ENCODE measurements at regions not wholly inside any gene's neighbourhood (a gene's known extent, or its start where the extent isn't known, plus 50 kb on each side); places are given as distances from the start of the nearest gene placed in this dataset.

GRCh38 chr5:167953151-167953798, 338.2 kb upstream of the WWC1 start:
- Histone ChIP-seq H3K4me1 (ENCODE audit: insufficient read depth, low read length) (no peaks in the 10 kb centered on the region), H4K20me1 (ENCODE audit: insufficient read depth, low read length) (no peaks in the 10 kb centered on the region), H3K27me3 (ENCODE audit: control insufficient read depth in 1 of 2, insufficient read depth in 2 of 2, low read length in 2 of 2) (peaks cover 0 to 3% of the 10 kb centered on the region in 2 experiments; a peak in 1 of 5 replicates), H3K4me3 (replicated peaks in 1 of 3; ENCODE audit: insufficient read depth in 1 of 3, low read depth in 2 of 3, low read length in 3 of 3) (no peak overlapping the region), H3K36me3 (replicated peaks in 1 of 2; ENCODE audit: control insufficient read depth in 1 of 2, insufficient read depth in 2 of 2, low read length in 2 of 2) (no peaks in the 10 kb centered on the region), H3K4me2 (ENCODE audit: low read depth, low read length) (no peak overlapping the region), H2AFZ (ENCODE audit: low read length) (no peak overlapping the region), H3K27ac (ENCODE audit: extremely low read length, insufficient read depth, low read length) (no peak overlapping the region), H3K9ac (ENCODE audit: insufficient read depth, low read depth, low read length) (no peak overlapping the region), H3K79me2 (ENCODE audit: insufficient read depth, low read length) (no peaks in the 10 kb centered on the region), H3K9me3 (ENCODE audit: low read length) (no peaks in the 10 kb centered on the region)
- DNase-seq (ENCODE audit: low spot score): no peak
- no TSS peak for BruUV-seq (replicated peaks)
- TF ChIP-seq NFRKB (IDR thresholded peaks at IDR 0.05): no peak
- no peak for TF ChIP-seq ZNF687 (CRISPR knock-in tag; IDR thresholded peaks at IDR 0.05)
- no peak for TF ChIP-seq FOXA1 (IDR thresholded peaks at IDR 0.05)
- no peak for TF ChIP-seq FOXA1 (CRISPR knock-in tag; IDR thresholded peaks at IDR 0.05)
- TF ChIP-seq ZNF569 (CRISPR knock-in tag; IDR thresholded peaks at IDR 0.05; ENCODE audit: borderline replicate concordance): no peak
- no peak for TF ChIP-seq ZNF740 (CRISPR knock-in tag; IDR thresholded peaks at IDR 0.05)
- no peak for TF ChIP-seq HINFP (CRISPR knock-in tag; IDR thresholded peaks at IDR 0.05; ENCODE audit: low read depth)
- no peak for TF ChIP-seq ZNF652 (CRISPR knock-in tag; IDR thresholded peaks at IDR 0.05; ENCODE audit: borderline replicate concordance, low read depth)
- TF ChIP-seq ZSCAN30 (CRISPR knock-in tag; IDR thresholded peaks at IDR 0.05): no peak
- no peak for TF ChIP-seq NBN (conservative IDR thresholded peaks at IDR 0.05)
- no peak for TF ChIP-seq PHF8 (CRISPR knock-in tag; IDR thresholded peaks at IDR 0.05)
- no peak for TF ChIP-seq ZNF280D (CRISPR knock-in tag; IDR thresholded peaks at IDR 0.05)
- in situ Hi-C loops (cut with HindIII; ENCODE audit: extremely low pct_ligation_motif_present, low pct_unique_long_range_greater_than_20kb) (no loop called here), intact Hi-C loops (cut with micrococcal nuclease; ENCODE audit: unreplicated experiment) (no loop called here)
- CTCF ChIA-PET (ENCODE audit: low intra/inter-chr PET ratio, low total read pairs): no interaction called here
- FAIRE-seq: no peak
- 14% methylated on average over 4 of the region's 4 CpGs for WGBS (ENCODE audit: low lambda C conversion rate)
- ATAC-seq: no peak
- POLR2A ChIA-PET: no interaction called here
